HUDEP-2 (cell line): ENCODE measurements at regions not wholly inside any gene's neighbourhood (a gene's known extent, or its start where the extent isn't known, plus 50 kb on each side); places are given as distances from the start of the nearest gene placed in this dataset.
"Not testable (repeated sequence)": the region's sequence is repeated elsewhere in the genome, so short reads cannot be mapped to it uniquely, and the experiment has no call there.

Source experiments
- DNase-seq, 76 experiments: peaks; one replicate each; lab custom pipeline; 2025; ENCODE audit not compliant: unreplicated experiment in 76 of 76; lab: John Stamatoyannopoulos, UW

- no peak for DNase-seq
Observed at GRCh38 chr12:62009445-62009844, 250.8 kb upstream of the USP15 start.

DNA sequence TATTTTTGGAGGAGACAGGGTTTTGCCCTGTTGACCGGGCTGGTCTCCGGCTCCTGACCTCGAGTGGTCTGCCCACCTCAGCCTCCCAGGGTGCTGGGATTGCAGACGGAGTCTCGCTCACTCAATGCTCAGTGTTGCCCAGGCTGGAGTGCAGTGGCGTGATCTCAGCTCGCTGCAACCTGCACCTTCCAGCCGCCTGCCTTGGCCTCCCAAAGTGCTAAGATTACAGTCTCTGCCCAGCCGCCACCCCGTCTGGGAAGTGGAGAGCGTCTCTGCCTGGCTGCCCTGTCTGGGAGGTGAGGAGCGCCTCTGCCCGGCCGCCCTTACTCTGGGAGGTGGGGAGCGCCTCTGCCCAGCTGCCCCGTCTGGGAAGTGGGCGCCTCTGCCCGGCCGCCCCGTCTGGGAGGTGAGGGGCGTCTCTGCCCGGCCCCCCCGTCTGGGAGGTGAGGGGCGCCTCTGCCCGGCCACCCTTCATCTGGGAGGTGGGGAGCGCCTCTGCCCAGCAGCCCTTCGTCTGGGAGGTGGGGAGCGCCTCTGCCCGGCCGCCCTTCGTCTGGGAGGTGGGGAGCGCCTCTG is 249.8 kb upstream of the USP15 start:
- not testable (repeated sequence) for DNase-seq

GRCh38 chr12:62010973-62011372 is 249.2 kb upstream of the USP15 start:
- not testable (repeated sequence) for DNase-seq

DNA sequence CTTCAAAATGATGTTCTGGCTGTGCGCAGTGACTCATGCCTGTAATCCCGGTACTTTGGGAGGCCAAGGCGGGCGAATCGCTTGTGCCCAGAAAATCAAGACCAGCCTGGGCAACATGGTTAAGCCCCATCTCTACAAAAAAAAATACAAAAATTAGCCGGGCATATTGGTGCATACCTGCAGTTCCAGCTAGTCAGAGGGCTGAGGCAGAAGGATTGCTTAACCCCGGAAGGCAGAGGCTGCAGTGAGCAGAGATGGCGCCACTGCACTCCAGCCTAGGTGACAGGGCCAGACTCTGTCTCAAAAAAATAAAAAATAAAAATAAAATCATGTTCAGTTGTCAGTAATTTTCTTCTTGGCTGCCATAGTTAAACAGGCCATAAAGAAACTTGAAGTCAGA is 245.9 kb upstream of the USP15 start:
- DNase-seq = no peak

GRCh38 chr12:62016021-62016420 is 244.2 kb upstream of the USP15 start:
- no peak for DNase-seq

DNA sequence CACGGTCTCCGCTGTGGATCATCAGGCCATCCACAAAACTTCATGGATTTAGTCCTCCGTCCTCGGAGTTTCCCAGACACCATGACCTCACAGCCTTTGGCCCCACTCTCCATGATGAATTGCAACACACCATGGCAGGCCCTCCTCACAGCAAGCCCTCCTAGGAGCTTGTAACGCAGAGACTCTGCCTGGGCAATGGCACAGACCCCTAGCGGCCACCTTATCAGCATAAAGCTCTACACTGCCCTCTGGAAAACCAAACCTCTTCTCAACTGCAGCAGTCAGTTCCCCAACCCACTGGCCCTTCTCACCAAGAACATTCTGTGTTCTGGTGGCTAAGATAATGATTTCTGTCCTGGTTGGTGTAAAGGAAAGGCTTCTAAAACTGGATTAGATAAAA is 238.4 kb upstream of the USP15 start:
- DNase-seq = no peak

DNA sequence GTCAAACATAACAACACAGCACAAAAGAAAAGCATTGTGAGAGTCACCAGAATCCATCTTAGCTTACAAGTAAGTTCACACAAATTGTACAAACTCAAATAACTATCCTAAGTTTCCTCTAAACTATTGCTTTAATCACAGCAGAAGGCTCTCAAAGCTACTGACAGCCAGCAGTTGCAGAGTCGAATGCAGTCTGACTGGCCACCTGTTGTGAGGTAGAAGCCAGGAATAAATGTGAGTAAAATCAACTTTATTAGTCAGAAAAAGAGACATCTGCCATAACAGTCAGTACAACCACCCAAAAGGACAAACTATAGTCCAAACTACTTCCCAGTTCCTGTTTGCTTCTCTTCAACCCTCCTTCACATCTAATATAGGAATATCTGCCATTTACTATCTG is 231.7 kb upstream of the USP15 start:
- DNase-seq = no peak

GRCh38 chr12:62032870-62033269 is 227.3 kb upstream of the USP15 start:
- no peak for DNase-seq

- DNase-seq = no peak
Observed at GRCh38 chr12:62044450-62045135, 215.6 kb upstream of the USP15 start.

DNA sequence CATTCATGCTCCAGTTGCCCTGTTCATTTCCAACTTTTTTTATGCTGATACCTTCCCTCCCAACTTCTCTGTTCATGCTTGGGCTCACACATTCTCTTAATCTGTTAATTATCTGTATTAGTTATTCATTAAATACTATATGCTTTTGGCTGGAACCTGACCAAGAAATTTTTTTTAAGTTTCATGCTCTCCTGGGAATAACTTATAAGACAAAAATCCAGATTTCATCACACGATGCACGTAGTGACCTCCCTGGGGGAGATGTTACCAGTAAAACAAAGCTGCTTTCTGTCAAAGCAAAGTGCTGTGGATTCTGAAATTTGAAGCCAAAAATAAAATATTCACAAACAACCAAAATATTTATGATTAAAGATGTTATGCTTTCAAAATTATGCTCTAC is 215.0 kb upstream of the USP15 start:
- no peak for DNase-seq

GRCh38 chr12:62050785-62051184 is 209.4 kb upstream of the USP15 start:
- DNase-seq = no peak

- no peak for DNase-seq
Observed at GRCh38 chr12:62069976-62070375, 190.2 kb upstream of the USP15 start.

- DNase-seq = not testable (repeated sequence)
Observed at GRCh38 chr12:62073236-62073635, 187.0 kb upstream of the USP15 start.

DNA sequence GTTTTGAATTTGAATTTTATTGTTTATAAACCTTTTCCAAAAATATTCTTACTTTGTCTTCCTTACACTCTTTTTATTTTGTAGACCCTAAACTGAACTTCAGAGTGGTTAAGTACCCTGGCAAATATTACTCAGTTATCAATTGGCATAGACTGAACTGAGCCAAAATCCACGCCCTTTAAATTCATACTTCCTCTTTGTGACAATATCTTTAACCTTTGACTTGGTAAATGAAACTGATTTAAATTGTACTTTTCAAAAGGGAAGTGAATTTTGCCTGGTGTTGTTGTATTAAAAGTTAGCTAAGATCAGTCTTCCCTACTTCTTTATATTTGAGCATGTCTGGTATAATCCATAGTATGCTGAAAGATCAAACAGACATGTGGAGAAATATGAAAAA is 184.3 kb upstream of the USP15 start:
- DNase-seq = no peak

GRCh38 chr12:62078020-62078419 is 182.2 kb upstream of the USP15 start:
- DNase-seq = no peak

GRCh38 chr12:62082448-62082847 is 177.8 kb upstream of the USP15 start:
- DNase-seq = no peak

DNA sequence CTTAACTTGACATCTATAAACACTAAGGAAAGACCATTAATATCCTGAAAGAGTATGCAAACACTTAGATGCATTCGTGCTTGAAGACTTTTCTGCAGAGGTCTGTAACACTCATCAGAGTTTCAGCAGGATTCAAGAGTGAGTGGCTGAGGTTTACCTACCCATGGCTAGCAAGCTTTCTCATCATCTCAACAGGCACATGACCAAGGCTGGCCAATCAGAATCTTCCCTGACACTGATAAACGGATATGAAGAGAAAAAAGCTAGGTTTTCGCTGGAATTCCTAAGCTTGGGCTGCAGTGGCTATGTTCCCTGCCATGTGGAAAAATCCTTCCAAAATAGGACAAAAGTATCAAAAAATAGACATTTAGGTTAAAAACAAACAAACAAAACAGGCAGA is 162.1 kb upstream of the USP15 start:
- no peak for DNase-seq

- no peak for DNase-seq
Observed at GRCh38 chr12:62103748-62104147, 156.5 kb upstream of the USP15 start.

DNA sequence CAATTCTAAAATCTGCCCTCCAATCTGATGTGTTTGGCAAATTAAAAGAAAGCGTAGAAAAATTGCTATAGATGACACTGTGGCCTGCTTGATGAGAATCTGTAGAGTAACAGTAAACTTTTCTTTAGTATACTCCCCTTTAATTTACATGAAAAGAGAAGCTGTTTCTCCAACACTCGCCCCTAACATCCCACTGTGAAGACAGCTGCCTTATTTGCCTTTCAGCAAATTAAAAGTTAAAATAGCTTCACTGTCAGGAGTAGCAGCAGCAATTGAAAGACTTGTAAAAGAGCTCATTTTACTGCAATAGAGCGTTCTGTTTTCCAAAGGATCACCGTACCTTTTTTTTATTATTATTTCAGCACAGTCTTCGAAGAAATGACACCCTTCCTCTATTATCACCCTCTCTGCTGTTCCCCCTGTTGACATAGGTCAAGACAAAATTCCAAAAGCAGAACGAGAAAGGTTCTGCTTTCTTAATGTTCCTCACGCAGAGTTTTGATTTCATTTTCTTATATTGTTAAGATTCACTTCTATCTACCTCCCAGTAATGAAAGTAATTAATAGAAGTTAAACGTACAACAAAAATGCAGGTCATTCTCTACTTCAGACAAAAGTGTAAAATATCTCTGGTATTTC is 153.5 kb upstream of the USP15 start:
- DNase-seq = no peak

GRCh38 chr12:62113366-62114011 is 146.7 kb upstream of the USP15 start:
- no peak for DNase-seq

DNA sequence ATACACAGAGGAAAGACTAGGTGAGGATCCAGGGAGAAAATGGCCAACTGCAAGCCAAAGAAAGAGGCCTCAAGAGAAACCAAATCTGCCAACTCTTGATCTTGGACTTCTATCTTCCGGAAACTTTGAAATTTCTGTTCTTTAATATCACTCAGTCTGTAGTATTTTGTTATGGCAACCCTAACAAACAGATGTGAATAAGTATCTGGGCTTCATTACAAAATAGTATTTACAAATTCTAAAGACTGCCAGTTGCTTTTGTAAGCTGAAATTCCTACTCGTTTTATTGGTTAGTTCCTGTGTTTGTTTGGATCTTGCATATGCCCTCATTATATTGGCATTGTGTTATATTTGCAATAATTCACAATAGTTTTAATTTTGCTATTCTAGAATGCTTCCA is 143.2 kb upstream of the USP15 start:
- DNase-seq = no peak

DNA sequence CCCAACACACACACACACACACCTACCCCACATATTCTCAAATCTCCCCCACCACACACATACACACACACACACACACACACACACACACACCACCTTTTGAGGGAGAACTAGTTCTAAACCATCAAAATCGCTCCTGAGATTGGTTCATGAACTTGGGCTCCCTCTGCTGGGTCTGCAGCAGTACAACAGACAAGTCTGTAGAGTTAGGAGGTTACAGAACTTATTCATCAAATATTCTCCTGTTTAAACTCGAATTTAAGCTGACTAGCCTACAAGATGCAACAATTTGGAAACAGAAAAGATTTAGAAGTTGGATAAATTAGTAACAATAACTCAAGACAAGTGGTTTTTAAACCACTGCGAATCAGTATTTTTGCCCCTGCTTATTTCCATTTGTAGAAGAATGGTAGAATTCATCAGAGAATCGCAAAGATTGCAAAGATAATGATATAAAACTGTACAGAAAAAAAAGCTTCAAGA is 136.4 kb upstream of the USP15 start:
- peak in 25 of 76 experiments; percentile 2 to 58 (median 23) for DNase-seq
